Erythroblast (primary cell): ENCODE measurements at regions not wholly inside any gene's neighbourhood (a gene's known extent, or its start where the extent isn't known, plus 50 kb on each side); places are given as distances from the start of the nearest gene placed in this dataset.

Source experiments
- GATA1 ChIP-seq: IDR thresholded peaks from 2 replicates; pipeline ENCODE4 v1.6.1; 2011; ENCODE audit warnings: low read depth, mild to moderate bottlenecking, control low read depth, low read length, moderate library complexity
- POLR2A ChIP-seq: IDR thresholded peaks from 2 replicates; pipeline ENCODE4 v1.6.1; 2011; ENCODE audit warnings: mild to moderate bottlenecking, low read length

GRCh38 chr20:29756664-29757063, 1500.8 kb upstream of the DEFB115 start:
- TF ChIP-seq POLR2A, result no peak
- no peak for TF ChIP-seq GATA1
